Astrocyte of the spinal cord (primary cell): ENCODE measurements at regions not wholly inside any gene's neighbourhood (a gene's known extent, or its start where the extent isn't known, plus 50 kb on each side); places are given as distances from the start of the nearest gene placed in this dataset.

ENCODE experiments used
- DNase-seq: peaks from one replicate; pipeline ENCODE4 v3.0.0; 2011; ENCODE audit warnings: low read depth, low spot score
- H3K4me3 ChIP-seq: 2 replicates; pipeline ENCODE4 v1.5.1; 2011; ENCODE audit warnings: low read depth, mild to moderate bottlenecking, low read length, moderate library complexity
- CTCF ChIP-seq: IDR thresholded peaks from 2 replicates; pipeline ENCODE4 v1.5.1; 2012; ENCODE audit warnings: low read depth, mild to moderate bottlenecking, low read length, inconsistent platforms
- in situ Hi-C: cut with HindIII; loops from 2 replicates; pipeline ENCODE4 v1.10.0; 2017; ENCODE audit warnings: low sequenced_read_pairs

- no peak for TF ChIP-seq CTCF
- H3K4me3 ChIP-seq = no peak overlapping the region
- in situ Hi-C loops = no loop called here
- peak; percentile 54 for DNase-seq
Observed at GRCh38 chr1:22398656-22399420, 52.8 kb upstream of the ZBTB40 start.

GRCh38 chr1:22399421-22400091, 52.1 kb upstream of the ZBTB40 start:
- DNase-seq = no peak
- no peak for TF ChIP-seq CTCF
- H3K4me3 ChIP-seq = no peak overlapping the region
- in situ Hi-C loops = no loop called here
